ENCODE measurements at regions not wholly inside any gene's neighbourhood (a gene's known extent, or its start where the extent isn't known, plus 50 kb on each side); places are given as distances from the start of the nearest gene placed in this dataset.

- TF ChIP-seq CTCF (IDR thresholded peaks at IDR 0.05; ENCODE audit: low read depth, low read length, missing input control) (no peak), TAF1 (conservative IDR thresholded peaks at IDR 0.05) (no peak), ATF3 (IDR thresholded peaks at IDR 0.05) (no peak), RAD21 (IDR thresholded peaks at IDR 0.05) (no peak), JUND (IDR thresholded peaks at IDR 0.05) (no peak)
These were observed 188.8 kb upstream of the SMIM30 start for GRCh38 chr7:113307147-113307546.

All from liver (tissue), 3 donors.